ENCODE measurements at regions not wholly inside any gene's neighbourhood (a gene's known extent, or its start where the extent isn't known, plus 50 kb on each side); places are given as distances from the start of the nearest gene placed in this dataset.
"Not testable (repeated sequence)": the region's sequence is repeated elsewhere in the genome, so short reads cannot be mapped to it uniquely, and the experiment has no call there.

GRCh38 chr2:87276673-87277072 is 255.0 kb upstream of the PLGLB1 start:
- TF ChIP-seq CTCF (IDR thresholded peaks at IDR 0.05); POLR2A (IDR thresholded peaks at IDR 0.05); POLR2AphosphoS5 (IDR thresholded peaks at IDR 0.05; ENCODE audit: insufficient read depth in 1 of 2, low read depth in 1 of 2): not testable (repeated sequence)
